Loucy (cell line): ENCODE measurements at regions not wholly inside any gene's neighbourhood (a gene's known extent, or its start where the extent isn't known, plus 50 kb on each side); places are given as distances from the start of the nearest gene placed in this dataset.

Source experiments
- H2AFZ ChIP-seq: fragments of 200-600 bp; sonication (generic); 2 replicates; pipeline ENCODE4 v1.6.0; 2016; ENCODE audit warnings: antibody characterized with exemption, mild to moderate bottlenecking, low read length, moderate library complexity
- H3F3A ChIP-seq: fragments of 200-600 bp; 2 replicates; pipeline ENCODE4 v1.6.0; 2016; ENCODE audit warnings: antibody characterized with exemption, low read depth, mild to moderate bottlenecking
- H3K27me3 ChIP-seq: fragments of 200-600 bp; sonication (generic); 2 replicates; pipeline ENCODE4 v1.6.1; 2014; ENCODE audit warnings: low read length, mild to moderate bottlenecking; ENCODE audit not compliant: insufficient read depth, poor library complexity, severe bottlenecking
- H3K36me3 ChIP-seq: fragments of 200-600 bp; sonication (generic); 2 replicates; pipeline ENCODE4 v1.6.1; 2016; ENCODE audit warnings: low read length; ENCODE audit not compliant: insufficient read depth
- H3K4me1 ChIP-seq: fragments of 200-600 bp; sonication (generic); 2 replicates; pipeline ENCODE4 v1.5.1; 2014; ENCODE audit warnings: low read length, mild to moderate bottlenecking; ENCODE audit not compliant: insufficient read depth, poor library complexity, severe bottlenecking
- H3K4me2 ChIP-seq: fragments of 200-600 bp; sonication (generic); 2 replicates; pipeline ENCODE4 v1.6.0; 2014; ENCODE audit warnings: antibody characterized with exemption, low read length, low read depth, mild to moderate bottlenecking; ENCODE audit not compliant: poor library complexity, severe bottlenecking
- H3K4me3 ChIP-seq: fragments of 200-600 bp; sonication (generic); 2 replicates; pipeline ENCODE4 v1.5.1; 2014; ENCODE audit warnings: low read length, mild to moderate bottlenecking, mixed read lengths; ENCODE audit not compliant: poor library complexity, severe bottlenecking
- H3K79me2 ChIP-seq: fragments of 200-600 bp; sonication (generic); 2 replicates; pipeline ENCODE4 v1.6.1; 2014; ENCODE audit warnings: low read length; ENCODE audit not compliant: insufficient read depth
- H3K9ac ChIP-seq: fragments of 200-600 bp; sonication (generic); 2 replicates; pipeline ENCODE4 v1.6.0; 2014; ENCODE audit warnings: mild to moderate bottlenecking, low read depth, low read length, moderate library complexity; ENCODE audit not compliant: poor library complexity, severe bottlenecking
- H3K9me2 ChIP-seq: fragments of 200-600 bp; sonication (generic); replicated peaks from 2 replicates; pipeline ENCODE4 v1.6.1; 2016; ENCODE audit warnings: low read depth, low read length, mixed read lengths
- H3K9me3 ChIP-seq: fragments of 200-600 bp; sonication (generic); 2 replicates; pipeline ENCODE4 v1.6.1; 2014; ENCODE audit warnings: mild to moderate bottlenecking, antibody characterized with exemption, low read length, low read depth; ENCODE audit not compliant: insufficient read depth
- H4K20me1 ChIP-seq: fragments of 200-600 bp; sonication (generic); 2 replicates; pipeline ENCODE4 v1.6.0; 2014; ENCODE audit warnings: antibody characterized with exemption, low read length, mild to moderate bottlenecking; ENCODE audit not compliant: insufficient read depth, poor library complexity, severe bottlenecking
- EZH2phosphoT487 ChIP-seq: fragments of 200-600 bp; IDR thresholded peaks from 2 replicates; pipeline ENCODE4 v1.6.1; 2018; ENCODE audit warnings: antibody characterized with exemption, mild to moderate bottlenecking, moderate library complexity, borderline replicate concordance
- TF ChIP-seq, protein P1 (sequence below): fragments of 200-600 bp; sonication (generic); conservative IDR thresholded peaks from 2 replicates; pipeline ENCODE4 v1.5.1; 2014; ENCODE audit warnings: mild to moderate bottlenecking, antibody characterized with exemption, low read length

DNA sequence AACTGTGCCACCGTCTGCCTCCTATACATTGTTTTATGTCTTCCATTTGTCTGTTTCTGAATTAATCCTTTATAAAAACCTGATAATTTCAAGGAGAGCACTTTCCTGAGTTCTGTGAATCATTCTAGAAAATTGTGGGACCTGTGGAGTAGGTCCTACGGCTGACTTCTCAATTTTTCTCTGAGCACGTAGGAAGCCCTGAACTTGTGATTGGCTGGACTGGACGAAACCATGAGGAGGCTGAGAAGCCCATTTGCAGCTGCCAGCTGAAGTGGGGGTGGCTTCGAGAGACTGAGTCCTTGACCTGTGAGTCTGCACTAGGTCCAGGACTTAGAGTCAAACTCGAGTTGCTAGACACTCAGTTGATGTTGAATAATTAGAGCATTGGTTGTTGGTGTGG is 277.1 kb upstream of the NCAM2 start:
- no peak overlapping the region for H3K4me3 ChIP-seq
- H3K4me1 ChIP-seq, result no peaks in the 10 kb centered on the region
- no peaks in the 10 kb centered on the region for H4K20me1 ChIP-seq
- H2AFZ ChIP-seq, result no peak overlapping the region
- no peaks in the 10 kb centered on the region for H3K36me3 ChIP-seq
- no peak overlapping the region for H3K4me2 ChIP-seq
- H3K9me3 ChIP-seq, result no peaks in the 10 kb centered on the region; the same call in 1 of the 2 replicates
- no peaks in the 10 kb centered on the region for H3F3A ChIP-seq
- no peaks in the 10 kb centered on the region for H3K9me2 ChIP-seq
- H3K9ac ChIP-seq, result no peak overlapping the region
- H3K79me2 ChIP-seq, result no peaks in the 10 kb centered on the region
- no peaks in the 10 kb centered on the region for H3K27me3 ChIP-seq
- TF ChIP-seq EZH2phosphoT487, result no peak

DNA sequence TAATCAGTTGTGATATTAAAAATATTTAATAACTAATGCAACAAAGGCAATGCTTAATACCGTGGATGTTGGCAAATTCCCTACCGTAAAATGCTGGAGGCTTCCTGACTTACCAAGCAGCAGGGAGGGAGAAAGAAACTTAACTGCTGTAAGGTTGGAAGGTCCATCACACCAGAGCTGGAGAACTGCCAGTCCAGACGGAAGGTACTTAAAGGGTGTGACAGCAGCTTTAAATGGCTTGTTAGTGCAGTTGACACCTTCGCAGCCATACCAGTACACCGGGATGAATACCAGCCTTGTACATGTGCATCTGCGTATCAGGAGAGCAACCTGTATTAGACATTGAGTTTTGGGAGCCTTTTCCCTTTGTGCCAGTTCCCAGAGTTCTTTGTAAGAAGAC is 269.5 kb upstream of the NCAM2 start:
- no peaks in the 10 kb centered on the region for H3K9me2 ChIP-seq
- TF ChIP-seq, protein P1, sequence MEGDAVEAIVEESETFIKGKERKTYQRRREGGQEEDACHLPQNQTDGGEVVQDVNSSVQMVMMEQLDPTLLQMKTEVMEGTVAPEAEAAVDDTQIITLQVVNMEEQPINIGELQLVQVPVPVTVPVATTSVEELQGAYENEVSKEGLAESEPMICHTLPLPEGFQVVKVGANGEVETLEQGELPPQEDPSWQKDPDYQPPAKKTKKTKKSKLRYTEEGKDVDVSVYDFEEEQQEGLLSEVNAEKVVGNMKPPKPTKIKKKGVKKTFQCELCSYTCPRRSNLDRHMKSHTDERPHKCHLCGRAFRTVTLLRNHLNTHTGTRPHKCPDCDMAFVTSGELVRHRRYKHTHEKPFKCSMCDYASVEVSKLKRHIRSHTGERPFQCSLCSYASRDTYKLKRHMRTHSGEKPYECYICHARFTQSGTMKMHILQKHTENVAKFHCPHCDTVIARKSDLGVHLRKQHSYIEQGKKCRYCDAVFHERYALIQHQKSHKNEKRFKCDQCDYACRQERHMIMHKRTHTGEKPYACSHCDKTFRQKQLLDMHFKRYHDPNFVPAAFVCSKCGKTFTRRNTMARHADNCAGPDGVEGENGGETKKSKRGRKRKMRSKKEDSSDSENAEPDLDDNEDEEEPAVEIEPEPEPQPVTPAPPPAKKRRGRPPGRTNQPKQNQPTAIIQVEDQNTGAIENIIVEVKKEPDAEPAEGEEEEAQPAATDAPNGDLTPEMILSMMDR, result no peak
- no peak for TF ChIP-seq EZH2phosphoT487
- H3K79me2 ChIP-seq, result no peaks in the 10 kb centered on the region
- no peaks in the 10 kb centered on the region for H4K20me1 ChIP-seq
- H3K36me3 ChIP-seq, result no peaks in the 10 kb centered on the region
- no peak overlapping the region for H3K4me2 ChIP-seq
- H3K4me1 ChIP-seq, result no peaks in the 10 kb centered on the region
- no peak overlapping the region for H3K4me3 ChIP-seq
- H3K9me3 ChIP-seq, result no peaks in the 10 kb centered on the region
- H3K27me3 ChIP-seq, result no peaks in the 10 kb centered on the region
- H2AFZ ChIP-seq, result no peak overlapping the region
- H3K9ac ChIP-seq, result no peak overlapping the region
- H3F3A ChIP-seq, result no peaks in the 10 kb centered on the region

DNA sequence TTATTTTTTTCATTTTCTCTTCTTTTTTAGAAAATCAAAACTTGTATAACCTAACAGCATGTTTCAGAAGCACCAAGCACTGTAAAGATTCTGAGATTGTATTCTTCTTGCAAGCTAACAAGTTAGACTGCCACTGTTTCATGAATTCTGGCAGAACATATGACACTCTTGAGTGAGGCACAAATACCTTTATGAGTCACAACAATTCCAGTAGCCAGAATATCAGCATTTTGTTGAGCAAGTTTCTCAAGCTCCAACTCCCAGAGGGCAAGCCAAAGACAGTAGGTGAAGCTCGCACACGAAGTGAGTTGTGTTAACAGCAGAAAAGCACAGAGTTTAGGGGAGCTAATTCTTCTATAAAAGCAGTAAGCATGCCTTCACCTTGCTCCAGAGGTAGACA is 268.8 kb upstream of the NCAM2 start:
- H3K4me3 ChIP-seq, result no peak overlapping the region
- TF ChIP-seq, protein P1, result no peak
- TF ChIP-seq EZH2phosphoT487, result no peak
- H3K9me3 ChIP-seq, result no peaks in the 10 kb centered on the region
- no peaks in the 10 kb centered on the region for H3K9me2 ChIP-seq
- H3K79me2 ChIP-seq, result no peaks in the 10 kb centered on the region
- no peak overlapping the region for H3K4me2 ChIP-seq
- no peaks in the 10 kb centered on the region for H3K27me3 ChIP-seq
- H4K20me1 ChIP-seq, result no peaks in the 10 kb centered on the region
- no peaks in the 10 kb centered on the region for H3K4me1 ChIP-seq
- H3F3A ChIP-seq, result no peaks in the 10 kb centered on the region
- H2AFZ ChIP-seq, result no peak overlapping the region
- H3K9ac ChIP-seq, result no peak overlapping the region
- no peaks in the 10 kb centered on the region for H3K36me3 ChIP-seq

DNA sequence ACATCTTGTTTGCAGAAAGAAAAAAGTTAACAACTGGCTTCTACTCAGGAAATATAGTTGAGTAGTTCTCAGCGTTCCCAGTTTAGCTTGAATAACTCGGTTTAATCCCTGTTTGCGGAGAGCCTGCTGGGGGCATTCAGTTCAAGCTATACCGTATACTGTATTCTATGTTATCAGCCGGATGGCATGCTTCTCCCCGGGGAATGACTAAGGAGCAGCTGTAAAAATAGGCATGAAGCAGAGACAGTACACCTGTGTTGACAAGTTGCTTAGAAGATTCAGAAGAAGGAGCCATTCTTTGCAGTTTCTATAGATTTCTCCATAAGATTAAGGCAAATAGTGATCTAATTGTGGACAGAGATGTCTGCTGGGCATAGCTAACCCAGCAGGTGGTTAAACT is 267.8 kb upstream of the NCAM2 start:
- no peak overlapping the region for H2AFZ ChIP-seq
- H3K9ac ChIP-seq, result no peak overlapping the region
- no peaks in the 10 kb centered on the region for H3K79me2 ChIP-seq
- no peak overlapping the region for H3K4me3 ChIP-seq
- no peaks in the 10 kb centered on the region for H3K4me1 ChIP-seq
- no peaks in the 10 kb centered on the region for H3F3A ChIP-seq
- no peaks in the 10 kb centered on the region for H3K36me3 ChIP-seq
- H3K9me2 ChIP-seq, result no peaks in the 10 kb centered on the region
- TF ChIP-seq EZH2phosphoT487, result no peak
- TF ChIP-seq, protein P1, result no peak
- no peak overlapping the region for H3K4me2 ChIP-seq
- no peaks in the 10 kb centered on the region for H3K27me3 ChIP-seq
- no peaks in the 10 kb centered on the region for H4K20me1 ChIP-seq
- no peaks in the 10 kb centered on the region for H3K9me3 ChIP-seq
